ENCODE measurements at regions not wholly inside any gene's neighbourhood (a gene's known extent, or its start where the extent isn't known, plus 50 kb on each side); places are given as distances from the start of the nearest gene placed in this dataset.

DNA sequence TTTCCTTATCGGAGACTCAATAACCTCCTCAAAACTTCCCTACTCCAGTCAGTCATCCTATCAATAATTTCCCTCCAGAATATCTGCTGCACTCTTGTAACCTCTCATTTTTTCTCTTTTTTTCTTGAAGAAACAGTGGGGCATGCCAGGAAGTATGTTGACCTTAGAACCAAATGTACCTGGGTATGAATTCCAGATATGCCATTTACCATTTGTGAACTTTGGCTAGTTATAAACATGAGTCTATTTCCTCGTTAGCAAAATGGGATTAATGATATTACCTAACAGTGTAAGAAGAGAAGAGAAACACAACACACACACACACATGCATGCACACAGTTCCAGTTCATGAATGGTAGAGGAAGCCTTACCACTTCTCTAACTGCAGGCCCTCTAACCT, 578.2 kb downstream of the FAM133A start (continued):
- TF ChIP-seq, protein P1, sequence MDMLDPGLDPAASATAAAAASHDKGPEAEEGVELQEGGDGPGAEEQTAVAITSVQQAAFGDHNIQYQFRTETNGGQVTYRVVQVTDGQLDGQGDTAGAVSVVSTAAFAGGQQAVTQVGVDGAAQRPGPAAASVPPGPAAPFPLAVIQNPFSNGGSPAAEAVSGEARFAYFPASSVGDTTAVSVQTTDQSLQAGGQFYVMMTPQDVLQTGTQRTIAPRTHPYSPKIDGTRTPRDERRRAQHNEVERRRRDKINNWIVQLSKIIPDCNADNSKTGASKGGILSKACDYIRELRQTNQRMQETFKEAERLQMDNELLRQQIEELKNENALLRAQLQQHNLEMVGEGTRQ (IDR thresholded peaks at IDR 0.05; ENCODE audit: low read length) = no peak
- no peak for TF ChIP-seq TCF12 (IDR thresholded peaks at IDR 0.05; ENCODE audit: low read depth, low read length)
- no peak for TF ChIP-seq SIN3A (conservative IDR thresholded peaks at IDR 0.05 in 1 of 2, IDR thresholded peaks at IDR 0.05 in 1 of 2; ENCODE audit: low read depth in 1 of 2, low read length in 2 of 2)
- TF ChIP-seq BRCA1 (IDR thresholded peaks at IDR 0.05; ENCODE audit: low read depth, low read length) = no peak

Measured in H1 (cell line).